CD8-positive, alpha-beta memory T cell (primary cell): ENCODE measurements at regions not wholly inside any gene's neighbourhood (a gene's known extent, or its start where the extent isn't known, plus 50 kb on each side); places are given as distances from the start of the nearest gene placed in this dataset.
A peak's percentile ranks its signal among the peaks of the same experiment; 100 is the strongest.

Source experiments
- CTCF ChIA-PET: fragments of 350-600 bp; sonication (Branson Sonifier 250); formaldehyde crosslinking; loops from one replicate; lab custom pipeline; 2021; ENCODE audit warnings: antibody characterized with exemption; lab: Charles Lee
- POLR2A ChIA-PET: fragments of 350-600 bp; sonication (Branson Sonifier 250); formaldehyde crosslinking; loops from one replicate; lab custom pipeline; 2021; ENCODE audit warnings: antibody characterized with exemption; lab: Charles Lee
- DNase-seq, 5 donors: peaks; one replicate each; pipeline versions ENCODE4 v3.0.0 to v3.0.0-alpha.2; 2020 to 2022; ENCODE audit warnings: mixed read lengths in 1 of 5
- H3K27ac ChIP-seq: one replicate; pipeline ENCODE4 v1.7.0; 2013; ENCODE audit warnings: low read depth, mild to moderate bottlenecking, low read length, moderate library complexity
- H3K27me3 ChIP-seq: 2 replicates; pipeline ENCODE4 v1.7.0; 2013; ENCODE audit warnings: low read length, mild to moderate bottlenecking; ENCODE audit not compliant: insufficient read depth, poor library complexity, severe bottlenecking
- H3K36me3 ChIP-seq: 2 replicates; pipeline ENCODE4 v1.7.0; 2013; ENCODE audit warnings: mild to moderate bottlenecking, low read length, moderate library complexity; ENCODE audit not compliant: insufficient read depth
- H3K4me1 ChIP-seq: 2 replicates; pipeline ENCODE4 v1.7.0; 2013; ENCODE audit warnings: mild to moderate bottlenecking, low read length, moderate library complexity; ENCODE audit not compliant: insufficient read depth
- H3K4me3 ChIP-seq: 2 replicates; pipeline ENCODE4 v1.7.0; 2013; ENCODE audit warnings: mild to moderate bottlenecking, low read length
- H3K9me3 ChIP-seq: 2 replicates; pipeline ENCODE4 v1.7.0; 2013; ENCODE audit warnings: mild to moderate bottlenecking, low read length
- H3K27ac Mint-ChIP-seq, 8 donors: one replicate each; pipeline ENCODE4 v1.8.0; 2020 to 2021; ENCODE audit warnings: mixed read lengths in 8 of 8, mild to moderate bottlenecking in 6 of 8, inconsistent platforms in 3 of 8, moderate library complexity in 3 of 8
- H3K27me3 Mint-ChIP-seq, 2 donors: one replicate each; pipeline ENCODE4 v1.8.0; 2020 to 2021; ENCODE audit warnings: mixed read lengths in 2 of 2, mild to moderate bottlenecking in 1 of 2, moderate library complexity in 1 of 2
- H3K36me3 Mint-ChIP-seq, 3 donors: one replicate each; pipeline ENCODE4 v1.8.0; 2020 to 2021; ENCODE audit warnings: mixed read lengths in 3 of 3, inconsistent platforms in 1 of 3, mild to moderate bottlenecking in 1 of 3
- H3K4me1 Mint-ChIP-seq, 3 donors: one replicate each; pipeline ENCODE4 v1.8.0; 2020 to 2021; ENCODE audit warnings: mixed read lengths in 3 of 3, inconsistent platforms in 1 of 3, mild to moderate bottlenecking in 1 of 3
- H3K4me3 Mint-ChIP-seq, 7 donors: one replicate each; pipeline ENCODE4 v1.8.0; 2020 to 2021; ENCODE audit warnings: mixed read lengths in 7 of 7, mild to moderate bottlenecking in 6 of 7, moderate library complexity in 4 of 7, inconsistent platforms in 2 of 7
- H3K9me3 Mint-ChIP-seq, 5 donors: one replicate each; pipeline ENCODE4 v1.8.0; 2020 to 2022; ENCODE audit warnings: mixed read lengths in 5 of 5, mild to moderate bottlenecking in 3 of 5, moderate library complexity in 2 of 5, inconsistent platforms in 1 of 5

DNA sequence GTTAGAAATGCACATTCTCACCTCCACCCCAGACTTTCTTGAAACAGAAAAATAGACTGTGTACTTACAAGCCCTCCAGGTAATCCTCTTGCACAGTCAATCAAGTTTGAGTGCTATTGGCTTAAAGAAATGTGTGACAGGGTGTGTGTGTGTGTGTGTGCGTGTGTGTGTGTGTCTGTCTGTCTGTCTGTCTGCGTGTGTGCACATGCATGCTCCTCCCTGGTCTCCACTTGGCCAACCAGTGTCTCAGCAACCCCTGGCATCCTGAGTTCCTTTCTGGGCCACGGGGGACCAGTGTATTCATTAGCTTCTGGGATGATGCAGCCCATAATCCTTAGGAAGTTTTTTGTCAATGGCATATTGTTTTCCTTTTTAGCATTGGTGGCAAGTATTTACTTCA is 128.8 kb upstream of the IL12A start:
- no peaks in the 10 kb centered on the region for H3K36me3 Mint-ChIP-seq
- CTCF ChIA-PET: no interaction called here
- no peaks in the 10 kb centered on the region for H3K9me3 Mint-ChIP-seq
- H3K9me3 ChIP-seq: no peaks in the 10 kb centered on the region
- POLR2A ChIA-PET: no interaction called here
- no peak for DNase-seq
- H3K36me3 ChIP-seq: no peaks in the 10 kb centered on the region
- H3K4me3 ChIP-seq: no peak overlapping the region
- H3K27me3 ChIP-seq: no peaks in the 10 kb centered on the region
- H3K27me3 Mint-ChIP-seq: peaks cover 11 to 33% of the 10 kb centered on the region in 2 donors
- no peak overlapping the region for H3K27ac ChIP-seq
- no peak overlapping the region for H3K4me3 Mint-ChIP-seq
- H3K27ac Mint-ChIP-seq: no peak overlapping the region
- no peaks in the 10 kb centered on the region for H3K4me1 Mint-ChIP-seq
- H3K4me1 ChIP-seq: no peaks in the 10 kb centered on the region

DNA sequence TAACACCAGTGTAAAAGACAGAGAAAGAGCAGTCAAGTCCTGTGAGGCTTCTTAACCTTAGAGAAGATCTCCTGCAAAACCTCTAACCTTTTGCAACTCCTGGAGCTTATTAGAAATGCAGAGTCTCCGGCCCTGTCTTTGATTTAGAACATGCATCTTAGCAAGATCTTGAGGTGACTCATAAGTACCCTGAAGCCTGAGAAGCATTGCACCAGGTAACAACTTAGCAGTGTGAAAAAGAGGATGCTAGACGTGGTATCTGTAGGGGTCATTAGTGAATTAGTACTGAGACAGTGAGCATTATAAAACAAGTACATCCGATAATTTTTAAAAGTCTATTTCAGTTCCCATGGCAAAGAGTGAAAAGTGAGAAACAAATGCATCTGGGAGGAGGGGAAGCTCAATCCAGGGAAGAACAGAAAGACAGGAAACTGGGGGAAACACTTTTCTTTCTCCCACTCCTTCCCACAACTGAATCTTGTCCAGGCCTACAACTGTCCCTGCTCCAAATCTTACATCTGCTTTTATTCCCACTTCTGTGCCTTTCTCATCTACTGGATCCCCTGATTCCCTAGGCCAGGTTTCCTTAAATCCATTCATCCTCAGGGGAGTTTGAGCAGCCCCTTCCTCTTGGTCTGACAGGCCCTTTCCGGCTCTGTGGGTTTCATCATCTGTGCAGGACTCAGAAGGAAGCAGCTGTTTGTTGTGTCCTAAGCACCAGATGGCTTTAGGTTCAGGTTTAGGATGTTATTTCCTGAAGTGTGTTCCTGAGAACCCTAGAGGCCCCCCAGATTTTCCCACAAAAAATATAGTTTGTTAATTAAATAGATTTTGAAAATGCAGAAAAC is 128.1 kb upstream of the IL12A start:
- ChIA-PET POLR2A (no interaction called here), CTCF (no interaction called here)
- H3K36me3 ChIP-seq: no peaks in the 10 kb centered on the region
- Mint-ChIP-seq H3K27me3 (peaks cover 11 to 30% of the 10 kb centered on the region in 2 donors), H3K4me3 (no peak overlapping the region), H3K9me3 (no peaks in the 10 kb centered on the region), H3K4me1 (no peaks in the 10 kb centered on the region), H3K27ac (no peak overlapping the region), H3K36me3 (no peaks in the 10 kb centered on the region)
- no peaks in the 10 kb centered on the region for H3K27me3 ChIP-seq
- no peak overlapping the region for H3K27ac ChIP-seq
- H3K4me1 ChIP-seq: no peaks in the 10 kb centered on the region
- no peak overlapping the region for H3K4me3 ChIP-seq
- no peaks in the 10 kb centered on the region for H3K9me3 ChIP-seq
- no peak for DNase-seq

DNA sequence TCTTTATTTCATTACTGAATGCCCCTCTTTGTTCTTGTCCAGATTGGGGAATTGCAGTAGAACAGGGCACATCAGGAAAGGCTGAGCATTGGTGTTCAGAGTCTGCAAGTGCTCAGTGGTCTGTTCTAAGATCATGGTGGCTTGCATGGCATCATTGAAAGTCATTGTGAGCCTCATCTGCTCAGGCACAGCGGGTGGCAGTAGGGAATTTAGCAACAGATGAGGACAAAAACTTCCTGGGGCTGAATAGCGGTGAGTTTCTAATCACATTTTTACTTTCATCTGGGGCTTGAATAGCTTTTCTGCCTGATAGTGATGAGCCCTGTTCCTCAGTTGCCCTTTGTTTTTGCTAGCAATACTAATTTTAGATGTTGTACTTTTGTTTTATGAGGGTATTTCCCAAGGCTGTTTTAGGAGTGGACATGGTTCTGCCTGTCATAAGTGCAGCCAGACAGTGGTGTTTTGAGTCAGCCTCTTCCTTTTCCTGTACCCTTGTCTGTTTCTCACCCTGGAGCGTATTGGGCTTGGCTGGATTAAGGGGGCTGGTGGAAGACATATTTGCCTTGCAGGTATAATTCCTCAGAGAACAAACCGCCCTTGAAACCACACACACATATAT is 127.2 kb upstream of the IL12A start:
- Mint-ChIP-seq H3K9me3 (no peaks in the 10 kb centered on the region), H3K27me3 (peaks cover 6 to 20% of the 10 kb centered on the region in 2 donors), H3K27ac (peak overlapping the region in 1 of 8 donors; percentile 69), H3K4me1 (no peaks in the 10 kb centered on the region), H3K36me3 (no peaks in the 10 kb centered on the region), H3K4me3 (no peak overlapping the region)
- Histone ChIP-seq H3K27ac (no peak overlapping the region), H3K36me3 (no peaks in the 10 kb centered on the region), H3K4me3 (no peak overlapping the region), H3K27me3 (no peaks in the 10 kb centered on the region), H3K9me3 (no peaks in the 10 kb centered on the region), H3K4me1 (no peaks in the 10 kb centered on the region)
- ChIA-PET POLR2A (no interaction called here), CTCF (no interaction called here)
- DNase-seq: no peak

DNA sequence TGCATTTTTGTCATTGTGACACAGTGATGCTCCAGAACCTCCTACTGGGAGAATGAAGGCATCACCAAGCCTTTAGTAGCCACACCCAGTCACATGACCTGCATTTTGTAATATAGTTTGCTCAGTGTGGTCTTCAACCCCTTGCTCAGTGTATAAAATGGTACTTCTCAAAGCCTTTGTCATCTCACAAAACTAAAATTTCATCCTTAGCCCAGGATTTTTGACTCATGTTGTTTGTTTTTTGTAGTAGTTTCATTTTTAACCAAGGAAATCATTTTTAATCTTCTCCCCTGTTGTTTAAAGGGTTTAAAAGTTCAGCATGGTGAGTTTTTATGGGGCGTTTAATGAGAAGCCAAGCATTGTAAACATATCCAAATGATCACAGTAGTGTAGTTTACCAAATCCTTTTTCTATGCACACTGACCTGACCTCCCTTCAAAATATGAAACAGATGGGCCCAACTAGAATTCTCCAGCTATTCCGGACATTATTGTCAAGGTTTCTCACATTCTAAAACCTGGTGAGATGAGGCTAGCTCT is 123.5 kb upstream of the IL12A start:
- H3K27ac Mint-ChIP-seq: no peak overlapping the region
- H3K36me3 ChIP-seq: no peaks in the 10 kb centered on the region
- H3K4me1 Mint-ChIP-seq: no peaks in the 10 kb centered on the region
- H3K4me3 ChIP-seq: no peak overlapping the region
- ChIA-PET CTCF (no interaction called here), POLR2A (no interaction called here)
- H3K4me1 ChIP-seq: no peaks in the 10 kb centered on the region
- DNase-seq: no peak
- no peaks in the 10 kb centered on the region for H3K9me3 Mint-ChIP-seq
- H3K36me3 Mint-ChIP-seq: no peaks in the 10 kb centered on the region
- no peak overlapping the region for H3K27ac ChIP-seq
- H3K27me3 ChIP-seq: no peaks in the 10 kb centered on the region
- peaks cover 1 to 15% of the 10 kb centered on the region in 2 donors for H3K27me3 Mint-ChIP-seq
- H3K9me3 ChIP-seq: no peaks in the 10 kb centered on the region
- H3K4me3 Mint-ChIP-seq: no peak overlapping the region

DNA sequence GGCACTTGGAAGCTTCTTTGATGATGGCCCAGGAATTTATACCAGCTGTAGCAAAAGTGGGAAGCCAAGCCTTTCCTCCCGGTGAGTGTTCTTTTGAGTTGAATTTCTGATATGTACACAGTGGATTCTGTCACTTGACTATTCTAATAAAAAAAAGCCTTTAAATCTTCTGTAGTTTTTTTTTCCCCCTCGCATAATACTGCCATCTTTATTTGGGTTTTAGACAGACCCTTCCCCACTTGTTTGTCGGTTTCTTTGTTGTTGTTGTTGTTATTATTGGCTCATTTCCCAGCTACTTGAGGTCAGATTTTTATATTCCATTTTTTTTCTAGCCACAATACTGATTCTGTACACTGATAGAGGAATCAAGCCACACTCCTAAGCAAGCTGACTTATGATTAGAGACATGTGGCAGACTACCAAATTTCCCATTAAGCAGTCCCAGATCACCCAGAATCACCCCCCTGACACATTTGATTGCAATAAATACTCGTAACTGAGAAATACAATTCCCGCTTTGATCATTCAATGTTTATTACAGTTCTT is 122.4 kb upstream of the IL12A start:
- no peak for DNase-seq
- H3K27ac ChIP-seq: no peak overlapping the region
- Mint-ChIP-seq H3K4me1 (no peaks in the 10 kb centered on the region), H3K27me3 (peaks cover 2 to 8% of the 10 kb centered on the region in 2 donors), H3K36me3 (no peaks in the 10 kb centered on the region), H3K4me3 (no peak overlapping the region), H3K9me3 (no peaks in the 10 kb centered on the region), H3K27ac (no peak overlapping the region)
- H3K4me3 ChIP-seq: no peak overlapping the region
- ChIA-PET POLR2A (no interaction called here), CTCF (no interaction called here)
- no peaks in the 10 kb centered on the region for H3K9me3 ChIP-seq
- H3K27me3 ChIP-seq: no peaks in the 10 kb centered on the region
- no peaks in the 10 kb centered on the region for H3K36me3 ChIP-seq
- H3K4me1 ChIP-seq: no peaks in the 10 kb centered on the region

DNA sequence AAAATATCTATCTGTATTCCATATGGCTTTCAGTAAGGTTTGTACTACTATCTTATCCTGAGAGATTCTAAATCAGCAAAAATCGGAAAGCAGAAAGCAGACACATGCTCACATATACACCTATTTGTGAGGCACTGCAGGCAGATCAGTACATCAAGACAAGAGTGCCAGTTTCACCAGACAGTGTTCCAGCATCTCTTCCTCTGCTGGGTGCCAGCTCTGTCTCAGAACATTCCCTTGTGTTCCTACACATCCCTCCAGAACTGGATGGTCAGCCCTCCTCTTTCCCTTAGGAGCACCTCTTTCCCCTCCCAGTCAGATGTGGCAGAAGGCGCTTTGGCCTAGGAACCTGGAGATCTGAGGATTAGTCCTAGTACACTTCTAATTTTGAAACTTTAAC is 121.3 kb upstream of the IL12A start:
- POLR2A ChIA-PET: no interaction called here
- Mint-ChIP-seq H3K9me3 (no peaks in the 10 kb centered on the region), H3K27ac (no peak overlapping the region), H3K4me3 (no peak overlapping the region), H3K36me3 (no peaks in the 10 kb centered on the region), H3K27me3 (peaks cover 2 to 7% of the 10 kb centered on the region in 2 donors), H3K4me1 (no peaks in the 10 kb centered on the region)
- Histone ChIP-seq H3K27me3 (no peaks in the 10 kb centered on the region), H3K4me1 (no peaks in the 10 kb centered on the region), H3K36me3 (no peaks in the 10 kb centered on the region), H3K27ac (no peak overlapping the region), H3K4me3 (no peak overlapping the region), H3K9me3 (no peaks in the 10 kb centered on the region)
- no peak for DNase-seq
- CTCF ChIA-PET: no interaction called here

DNA sequence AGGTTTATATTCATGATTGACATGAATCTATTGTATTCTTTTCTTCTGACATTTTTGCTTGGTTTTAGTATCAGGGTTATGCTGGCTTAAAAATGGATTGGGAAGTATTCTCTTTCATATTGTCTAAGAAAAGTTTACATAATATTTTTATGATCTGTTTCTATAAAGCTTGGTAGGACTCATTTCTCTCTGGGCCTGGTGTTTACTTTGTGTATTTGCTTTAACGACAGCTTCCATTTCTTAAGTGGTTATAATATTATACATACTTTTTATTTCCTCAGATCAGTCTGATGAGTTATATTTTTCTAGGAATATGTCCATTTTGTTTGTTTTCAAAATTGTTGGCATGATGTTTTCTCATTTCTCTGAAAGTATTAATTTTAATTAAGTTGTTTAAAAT is 117.9 kb upstream of the IL12A start:
- Mint-ChIP-seq H3K27me3 (peaks cover 1 to 28% of the 10 kb centered on the region in 2 donors), H3K9me3 (no peaks in the 10 kb centered on the region), H3K36me3 (no peaks in the 10 kb centered on the region), H3K27ac (no peak overlapping the region), H3K4me3 (no peak overlapping the region), H3K4me1 (no peaks in the 10 kb centered on the region)
- H3K4me1 ChIP-seq: no peaks in the 10 kb centered on the region
- POLR2A ChIA-PET: no interaction called here
- H3K9me3 ChIP-seq: no peaks in the 10 kb centered on the region
- H3K36me3 ChIP-seq: no peaks in the 10 kb centered on the region
- H3K27me3 ChIP-seq: no peaks in the 10 kb centered on the region
- no peak for DNase-seq
- H3K4me3 ChIP-seq: no peak overlapping the region
- no peak overlapping the region for H3K27ac ChIP-seq
- CTCF ChIA-PET: no interaction called here

DNA sequence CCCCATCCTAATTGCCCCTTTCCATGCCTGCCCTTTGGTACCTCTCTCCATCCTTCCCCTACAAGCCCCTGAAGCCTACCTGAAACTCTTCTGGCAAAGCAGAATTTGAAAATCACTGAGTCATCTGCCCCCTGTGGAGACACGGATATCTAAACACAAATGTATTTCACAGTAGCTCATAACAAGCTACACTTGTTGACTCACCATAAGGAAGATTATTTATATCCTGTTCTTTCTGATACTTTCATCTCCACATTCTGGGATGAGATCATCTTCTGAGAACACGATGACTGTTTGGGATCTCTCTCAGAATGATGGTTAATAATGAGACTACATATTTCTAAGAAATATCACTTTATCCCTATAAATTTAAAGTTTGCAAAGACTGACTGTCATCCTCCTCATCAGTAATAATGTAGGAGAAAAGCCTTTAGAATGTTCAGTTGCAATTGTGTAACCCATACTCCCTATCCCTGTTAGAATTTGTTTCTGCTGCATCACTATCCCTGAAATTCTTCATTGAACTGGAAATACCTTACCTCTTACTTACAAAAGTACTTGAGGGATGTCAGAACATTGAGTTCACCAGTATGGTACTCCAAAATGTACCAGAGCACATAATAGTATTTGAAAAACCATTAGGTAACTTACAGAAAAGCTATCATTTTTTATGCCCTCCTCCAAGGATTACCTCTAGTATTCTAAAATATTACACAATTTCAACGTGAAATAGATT is 116.1 kb upstream of the IL12A start:
- Histone ChIP-seq H3K27ac (no peak overlapping the region), H3K27me3 (no peaks in the 10 kb centered on the region), H3K9me3 (no peaks in the 10 kb centered on the region), H3K4me3 (no peak overlapping the region), H3K36me3 (no peaks in the 10 kb centered on the region), H3K4me1 (no peaks in the 10 kb centered on the region)
- Mint-ChIP-seq H3K27ac (no peak overlapping the region), H3K4me3 (no peak overlapping the region), H3K4me1 (no peaks in the 10 kb centered on the region), H3K27me3 (peaks cover 2 to 36% of the 10 kb centered on the region in 2 donors), H3K36me3 (no peaks in the 10 kb centered on the region), H3K9me3 (no peaks in the 10 kb centered on the region)
- ChIA-PET POLR2A (no interaction called here), CTCF (interaction anchor here (1.1 kb wide), 1 partner anchor 20 kb away, joined by 3 read pairs; no protein-coding TSS in a partner anchor)
- no peak for DNase-seq
